ENCODE measurements at regions not wholly inside any gene's neighbourhood (a gene's known extent, or its start where the extent isn't known, plus 50 kb on each side); places are given as distances from the start of the nearest gene placed in this dataset.
"Not testable (repeated sequence)": the region's sequence is repeated elsewhere in the genome, so short reads cannot be mapped to it uniquely, and the experiment has no call there.

DNA sequence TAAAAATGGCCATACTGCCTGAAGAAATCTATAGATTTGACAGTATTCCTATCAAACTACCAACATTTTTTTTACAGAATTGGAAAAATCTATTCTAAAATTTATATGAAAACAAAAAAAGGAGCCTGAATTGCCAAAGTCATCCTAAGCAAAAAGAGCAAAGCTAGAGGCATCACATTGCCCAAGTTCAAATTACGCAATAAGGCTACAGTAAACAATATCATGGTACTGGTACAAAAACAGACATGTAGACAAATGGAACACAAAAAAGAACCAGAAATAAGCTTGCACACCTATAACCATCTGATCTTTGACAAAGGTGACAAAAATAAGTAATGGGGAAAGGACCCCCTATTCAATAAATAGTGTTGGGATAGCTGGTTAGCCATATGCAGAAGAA, 50.2 kb upstream of the THSD7B start:
- no peak for DNase-seq (ENCODE audit: low read depth)

GRCh38 chr2:136714452-136714951, 50.8 kb upstream of the THSD7B start:
- no peak for DNase-seq (ENCODE audit: low read depth)

DNA sequence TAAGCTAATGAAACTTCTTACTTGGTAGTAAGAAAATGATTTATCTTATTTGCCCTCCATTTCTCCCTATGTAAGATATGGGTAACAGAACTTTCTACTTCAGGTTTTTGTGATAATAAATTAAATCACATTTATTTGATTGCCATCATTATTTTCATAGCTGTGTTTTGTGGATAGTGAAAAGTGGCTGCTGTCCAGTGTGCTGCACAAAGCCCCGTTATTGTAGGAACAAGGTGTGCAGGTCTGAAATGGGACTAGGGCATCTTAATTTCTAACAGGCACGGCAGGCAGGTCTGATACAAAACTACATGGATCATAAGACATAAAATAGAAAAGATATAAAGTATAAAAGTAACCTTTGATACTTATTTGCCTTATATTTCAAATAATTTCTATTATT, 51.6 kb upstream of the THSD7B start:
- DNase-seq (ENCODE audit: low read depth), result no peak

DNA sequence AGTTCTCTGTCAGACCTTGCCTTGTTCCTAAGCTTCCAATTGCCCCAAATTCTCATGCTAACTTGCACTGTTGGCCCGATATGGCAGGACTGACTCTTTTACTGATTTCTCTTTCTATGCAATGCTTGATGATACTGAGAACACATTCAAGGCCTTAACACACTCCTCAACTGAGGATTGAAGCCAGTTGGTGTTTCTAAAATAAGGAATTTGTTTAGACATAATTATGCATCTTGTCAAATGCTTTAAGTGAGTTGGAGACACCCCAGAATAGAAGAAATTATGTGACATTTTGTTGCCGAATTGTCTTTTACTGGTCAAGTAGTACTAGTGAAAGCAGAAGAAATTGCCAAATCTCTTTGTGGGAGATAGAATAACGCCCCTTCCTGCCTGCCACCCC, 60.0 kb upstream of the THSD7B start:
- DNase-seq (ENCODE audit: low read depth), result no peak

DNA sequence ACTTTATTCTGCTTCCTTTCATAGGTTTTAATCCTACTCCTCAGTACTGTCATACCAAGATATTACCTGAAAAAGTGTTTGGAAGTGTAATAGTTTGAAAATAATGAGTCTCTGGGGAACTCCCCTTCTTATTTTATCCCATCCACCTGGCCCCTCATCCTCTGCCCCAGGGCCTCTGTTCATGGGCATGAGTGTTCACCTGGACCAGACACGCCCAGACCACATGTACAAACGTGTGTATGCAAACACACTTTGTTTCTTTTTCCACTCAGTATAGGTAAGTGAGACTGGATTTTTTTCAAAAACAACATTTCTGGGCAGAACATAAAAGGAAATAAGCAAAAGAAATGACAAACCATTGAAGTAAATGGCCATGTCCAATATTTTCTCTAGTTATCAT, 62.1 kb upstream of the THSD7B start:
- DNase-seq (ENCODE audit: low read depth), result no peak

DNA sequence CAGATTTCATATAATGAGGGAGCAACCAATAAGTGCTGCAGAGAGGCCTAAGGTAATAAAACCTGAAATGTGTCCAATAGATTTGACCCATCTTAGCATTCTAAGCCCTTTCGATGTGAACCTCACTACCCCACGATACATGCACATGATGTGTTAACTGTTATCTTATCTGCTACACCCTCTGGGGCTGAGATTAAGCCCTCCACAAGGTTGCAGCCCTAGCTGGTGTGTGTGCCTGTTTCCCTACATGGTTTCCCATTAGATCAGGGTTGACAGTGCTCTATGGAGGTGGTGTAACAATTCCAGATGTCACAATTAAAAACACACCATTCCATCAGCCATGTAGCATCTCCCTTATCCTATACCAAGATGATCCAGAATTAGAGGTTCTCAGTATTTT, 68.9 kb upstream of the THSD7B start:
- no peak for DNase-seq (ENCODE audit: low read depth)

- DNase-seq (ENCODE audit: low read depth), result no peak
Measured at GRCh38 chr2:136693966-136694365, 71.4 kb upstream of the THSD7B start.

- DNase-seq (ENCODE audit: low read depth), result not testable (repeated sequence)
Measured at GRCh38 chr2:136680079-136680478, 85.3 kb upstream of the THSD7B start.

GRCh38 chr2:136665736-136666135, 99.6 kb upstream of the THSD7B start:
- DNase-seq (ENCODE audit: low read depth), result no peak

DNA sequence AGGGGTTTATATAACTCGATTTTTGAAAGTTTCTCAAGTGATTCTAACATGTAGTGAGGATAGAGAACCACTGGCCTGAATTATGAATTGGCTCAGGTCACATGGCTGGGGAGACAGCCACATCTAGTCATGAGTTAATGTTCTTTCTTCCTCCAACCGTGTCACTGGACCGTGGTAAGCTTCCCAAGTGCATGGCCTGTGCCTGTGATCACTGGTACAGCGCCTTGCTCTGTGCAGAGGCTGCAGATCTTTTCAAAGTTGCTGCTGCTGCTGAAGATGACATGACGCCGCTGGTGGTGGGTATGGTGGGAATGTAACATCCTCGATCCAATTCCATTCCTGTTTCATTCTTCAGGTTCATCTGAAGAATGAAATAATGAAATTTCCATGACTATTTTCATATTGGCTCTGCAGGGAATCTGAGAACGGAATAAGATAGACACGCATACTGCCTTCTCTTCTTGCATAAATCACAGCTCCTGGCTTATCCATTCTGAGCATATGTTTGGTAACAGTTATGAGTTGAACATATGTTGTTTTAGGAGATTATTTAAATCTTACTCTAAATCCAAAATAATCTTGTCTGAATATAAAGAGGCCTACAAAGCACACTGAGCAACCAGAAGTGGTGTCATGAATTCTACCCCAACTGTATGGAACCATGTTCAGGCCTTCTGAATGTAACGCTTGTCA, 100.5 kb upstream of the THSD7B start:
- no peak for DNase-seq (ENCODE audit: low read depth)

DNA sequence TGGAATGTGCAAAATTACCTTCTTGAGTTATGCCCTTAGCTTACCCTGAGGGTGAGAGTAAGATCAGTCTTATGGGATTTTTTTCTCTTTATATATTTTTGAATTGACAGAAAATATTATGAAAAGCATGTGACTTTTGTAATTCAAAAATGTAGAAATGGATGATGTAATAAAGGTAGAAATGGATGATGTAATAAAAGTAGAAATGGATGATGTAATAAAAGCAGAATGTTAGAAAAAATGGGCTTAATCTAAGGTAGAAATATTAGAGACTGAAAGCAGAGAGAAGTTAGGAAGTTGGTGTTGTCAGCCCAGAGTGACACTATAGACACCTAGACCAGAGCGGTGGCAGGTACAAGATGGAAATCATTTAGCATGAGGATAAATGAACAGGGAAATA, 107.1 kb upstream of the THSD7B start:
- no peak for DNase-seq (ENCODE audit: low read depth)

- no peak for DNase-seq (ENCODE audit: low read depth)
Measured at GRCh38 chr2:136653861-136654260, 111.5 kb upstream of the THSD7B start.

DNA sequence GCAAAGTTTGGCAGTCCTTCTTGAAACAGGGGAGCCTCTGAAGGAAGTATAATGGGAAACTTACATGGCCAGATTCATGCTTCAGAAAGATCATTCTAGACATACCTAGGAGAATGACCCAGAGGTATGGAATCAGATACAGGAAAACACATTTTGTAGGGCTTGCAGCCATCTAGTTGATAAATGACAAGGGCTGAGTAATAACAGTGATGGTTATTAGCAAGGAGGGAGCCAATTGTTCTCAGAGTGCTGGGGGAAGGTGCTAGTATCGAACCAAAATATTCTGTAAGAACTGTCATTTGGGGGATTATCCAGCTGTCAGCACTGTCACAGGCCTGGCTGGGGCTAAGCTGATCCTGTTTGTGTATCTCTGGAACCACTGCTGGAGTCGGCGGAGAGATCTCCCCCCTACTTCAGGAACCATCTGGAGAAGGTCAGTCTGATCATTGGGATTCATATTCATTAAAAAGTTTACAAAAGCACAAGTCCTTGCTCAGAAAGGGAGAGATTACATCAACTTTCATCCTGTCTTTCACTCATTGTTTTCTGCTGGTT, 113.8 kb upstream of the THSD7B start:
- no peak for DNase-seq (ENCODE audit: low read depth)

GRCh38 chr2:136647039-136647438, 118.3 kb upstream of the THSD7B start:
- no peak for DNase-seq (ENCODE audit: low read depth)

GRCh38 chr2:136645236-136645828, 120.0 kb upstream of the THSD7B start:
- no peak for DNase-seq (ENCODE audit: low read depth)

DNA sequence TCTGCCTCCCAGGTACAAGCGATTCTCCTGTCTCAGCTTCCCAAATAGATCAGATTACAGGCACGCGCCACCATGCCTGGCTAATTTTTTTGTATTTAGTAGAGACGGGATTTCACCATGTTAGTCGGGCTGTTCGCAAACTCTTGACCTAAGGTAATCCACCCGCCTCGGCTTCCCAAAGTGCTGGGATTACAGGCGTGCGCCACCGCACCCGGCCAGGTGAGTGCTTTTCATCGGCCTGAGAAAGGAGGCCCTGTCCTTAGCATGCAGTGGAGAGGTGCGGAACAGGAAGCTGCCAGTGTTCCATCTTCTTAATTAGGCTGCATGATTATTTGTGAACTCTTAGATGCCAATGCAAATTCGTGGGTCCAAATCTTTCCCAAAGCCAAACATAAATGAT, 125.7 kb upstream of the THSD7B start:
- DNase-seq (ENCODE audit: low read depth), result no peak

- DNase-seq (ENCODE audit: low read depth), result no peak
Measured at GRCh38 chr2:136638193-136638592, 127.2 kb upstream of the THSD7B start.

DNA sequence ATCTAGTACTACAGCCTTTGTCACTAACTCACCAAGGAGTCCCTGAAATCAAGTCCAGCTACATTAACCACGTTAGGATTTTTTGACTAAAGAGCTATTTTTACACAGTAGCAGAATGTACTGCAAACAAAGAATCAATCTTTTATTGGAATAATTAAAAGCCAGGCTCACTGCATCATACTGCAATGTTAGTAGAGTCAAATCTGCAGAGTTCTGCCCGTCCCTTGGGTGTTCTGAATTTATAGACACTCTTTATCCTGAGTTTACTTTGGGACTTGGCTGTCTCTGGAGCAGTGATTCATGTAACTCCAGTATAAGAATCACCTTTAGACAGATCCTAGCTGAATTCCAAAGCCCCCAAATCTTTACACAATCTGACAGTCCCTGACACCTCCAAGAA, 127.9 kb upstream of the THSD7B start:
- DNase-seq (ENCODE audit: low read depth), result no peak

DNA sequence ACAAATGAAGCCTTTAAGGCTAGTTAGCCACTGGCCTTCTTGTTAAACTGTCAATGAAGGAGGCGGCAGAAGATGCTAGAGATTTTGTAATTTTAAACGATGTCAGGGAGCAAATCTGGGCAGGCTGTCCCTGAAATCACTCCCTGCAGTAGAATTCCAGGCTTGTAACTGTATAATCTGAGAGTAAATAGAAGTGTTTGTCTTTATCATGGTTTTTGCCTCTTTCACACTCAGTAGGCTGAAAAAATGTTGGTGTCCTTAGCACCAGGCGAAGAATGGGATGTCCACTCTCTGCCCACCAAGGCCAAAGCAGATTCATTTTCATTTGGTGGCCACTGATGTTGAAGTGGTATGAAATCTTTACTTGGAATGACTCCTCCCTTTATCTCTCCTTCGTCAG, 136.9 kb upstream of the THSD7B start:
- no peak for DNase-seq (ENCODE audit: low read depth)

DNA sequence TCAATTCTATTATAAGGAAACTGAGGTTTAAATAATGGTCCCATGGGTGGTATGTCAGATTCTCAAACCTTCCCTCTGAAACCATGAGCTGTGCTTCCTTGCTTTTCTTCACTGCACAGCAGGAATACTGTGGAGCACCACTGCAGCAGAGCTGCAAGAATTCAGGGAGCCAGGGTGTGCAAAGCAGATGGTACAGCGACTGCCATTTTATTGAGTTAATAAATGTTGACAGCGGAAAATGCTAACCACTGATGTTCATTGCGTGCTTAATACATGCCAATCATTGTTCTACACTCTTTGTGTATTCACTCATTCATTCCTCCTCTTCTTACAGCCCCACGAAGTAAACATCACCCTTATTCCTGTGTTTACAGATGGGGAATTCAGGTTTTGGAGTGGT, 152.2 kb upstream of the THSD7B start:
- no peak for DNase-seq (ENCODE audit: low read depth)

- DNase-seq (ENCODE audit: low read depth), result no peak
Measured at GRCh38 chr2:136612079-136612478, 153.3 kb upstream of the THSD7B start.

GRCh38 chr2:136611451-136611850, 153.9 kb upstream of the THSD7B start:
- DNase-seq (ENCODE audit: low read depth), result no peak

DNA sequence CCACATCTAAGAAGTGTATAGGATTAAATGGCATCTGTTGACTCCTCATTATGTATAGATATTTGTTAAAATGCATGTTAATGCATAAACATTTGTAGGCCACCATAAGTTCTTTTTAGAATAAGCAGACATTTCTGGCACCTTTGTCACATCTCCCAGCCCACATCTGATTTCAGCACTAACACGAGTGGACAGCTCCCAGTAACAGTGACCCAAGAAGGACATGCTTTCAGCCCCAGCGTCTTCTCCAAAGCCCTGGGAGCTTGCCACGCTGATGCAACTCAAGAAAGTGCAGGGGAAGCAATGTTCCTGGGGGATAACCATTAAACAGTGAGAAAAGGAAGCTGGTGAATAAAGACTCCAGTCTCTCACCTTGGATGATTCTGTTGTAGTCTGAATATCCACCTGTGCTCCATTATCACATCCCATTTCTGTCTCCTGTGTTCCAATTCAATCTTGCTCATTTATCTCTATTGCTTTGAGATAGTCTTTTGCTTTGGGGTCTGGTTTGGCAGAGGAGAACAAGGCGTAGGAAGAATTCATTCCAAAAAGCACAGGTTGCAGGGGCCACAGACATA, 182.6 kb upstream of the THSD7B start:
- DNase-seq (ENCODE audit: low read depth), result no peak
